ENCODE measurements at regions not wholly inside any gene's neighbourhood (a gene's known extent, or its start where the extent isn't known, plus 50 kb on each side); places are given as distances from the start of the nearest gene placed in this dataset.

- no peak for TF ChIP-seq CTCF (IDR thresholded peaks at IDR 0.05 in 8 of 11, conservative IDR thresholded peaks at IDR 0.05 in 3 of 11)
- no peak for TF ChIP-seq POLR2A (IDR thresholded peaks at IDR 0.05)
Measured at GRCh38 chr4:25474690-25475089, 97.6 kb downstream of the ANAPC4 start.
